ENCODE measurements at regions not wholly inside any gene's neighbourhood (a gene's known extent, or its start where the extent isn't known, plus 50 kb on each side); places are given as distances from the start of the nearest gene placed in this dataset.

DNA sequence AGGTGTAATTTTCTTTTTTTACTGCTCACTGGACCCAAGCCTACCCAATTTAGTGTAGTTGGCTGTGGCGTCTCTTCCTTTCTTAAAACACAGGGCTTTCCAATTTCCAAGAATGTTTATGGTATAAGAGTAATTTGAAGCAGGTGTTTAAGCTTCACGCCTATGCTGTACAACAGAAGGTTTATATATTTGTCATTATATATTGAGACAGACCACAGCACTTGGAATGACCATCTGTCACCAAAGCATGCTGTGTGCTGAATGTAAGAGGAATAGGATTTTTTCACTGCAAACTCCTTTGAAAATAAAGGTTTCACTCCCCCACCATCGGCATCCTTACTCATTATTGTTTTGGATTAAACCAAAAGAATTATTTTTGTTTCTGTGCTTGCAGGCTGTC is 325.7 kb downstream of the OTOL1 start:
- H3K9me3 Mint-ChIP-seq, result no peaks in the 10 kb centered on the region
- no peak overlapping the region for H3K27ac Mint-ChIP-seq
- DNase-seq, result no peak
- H3K27me3 Mint-ChIP-seq, result no peaks in the 10 kb centered on the region
- ChIA-PET CTCF (no interaction called here), POLR2A (no interaction called here)
- no peak overlapping the region for H3K4me3 Mint-ChIP-seq
- no peaks in the 10 kb centered on the region for H3K36me3 Mint-ChIP-seq (ENCODE audit: low read depth)
- H3K4me1 Mint-ChIP-seq, result no peaks in the 10 kb centered on the region

DNA sequence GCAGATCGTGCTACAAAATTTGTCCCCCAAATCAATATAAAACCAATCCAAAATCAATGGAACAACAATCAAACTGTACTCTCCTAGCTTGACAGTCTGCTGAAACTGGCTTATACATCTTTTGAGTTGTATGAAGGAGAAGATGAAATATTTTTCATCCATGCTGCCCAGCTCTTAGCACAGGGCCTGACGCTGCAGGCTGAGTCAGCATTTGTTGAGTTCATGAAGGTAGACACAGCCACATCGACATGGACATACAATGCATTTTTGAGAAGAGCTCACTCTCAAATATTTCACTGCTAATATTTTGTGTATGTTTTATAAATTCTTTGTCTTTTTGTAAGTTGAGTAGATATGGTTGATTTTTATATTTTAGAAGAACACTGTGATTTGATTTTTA is 327.3 kb downstream of the OTOL1 start:
- no peaks in the 10 kb centered on the region for H3K9me3 Mint-ChIP-seq
- no peak for DNase-seq
- no peaks in the 10 kb centered on the region for H3K27me3 Mint-ChIP-seq
- no peak overlapping the region for H3K27ac Mint-ChIP-seq
- H3K4me1 Mint-ChIP-seq, result no peaks in the 10 kb centered on the region
- H3K4me3 Mint-ChIP-seq, result no peak overlapping the region
- ChIA-PET POLR2A (no interaction called here), CTCF (no interaction called here)
- no peaks in the 10 kb centered on the region for H3K36me3 Mint-ChIP-seq (ENCODE audit: low read depth)

DNA sequence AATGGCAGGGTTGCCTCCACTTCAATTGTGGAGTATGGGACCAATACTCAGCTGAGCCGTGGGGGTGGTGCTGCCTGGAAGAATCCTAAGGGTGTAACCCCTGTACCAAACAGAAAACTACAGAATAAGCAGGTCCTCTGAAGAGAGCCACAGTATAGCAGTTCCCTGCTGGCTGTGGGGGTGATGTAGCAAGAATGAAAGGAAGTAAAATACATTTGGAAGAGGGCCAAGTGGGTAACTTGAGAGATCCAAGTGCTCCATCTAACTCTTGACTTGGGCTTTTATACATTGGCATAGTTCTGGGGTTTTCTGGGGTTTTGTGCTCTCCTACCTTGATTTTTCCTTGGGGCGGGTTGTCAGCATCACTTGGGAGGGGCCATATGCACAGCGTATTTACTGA is 341.4 kb downstream of the OTOL1 start:
- POLR2A ChIA-PET, result interaction anchor here (0.6 kb wide), 1 partner anchor 798 kb away, joined by 3 read pairs; no protein-coding TSS in a partner anchor
- H3K4me1 Mint-ChIP-seq, result no peaks in the 10 kb centered on the region
- no peaks in the 10 kb centered on the region for H3K36me3 Mint-ChIP-seq (ENCODE audit: low read depth)
- CTCF ChIA-PET, result no interaction called here
- H3K4me3 Mint-ChIP-seq, result no peak overlapping the region
- DNase-seq, result no peak
- peaks cover 3% of the 10 kb centered on the region for H3K9me3 Mint-ChIP-seq
- H3K27ac Mint-ChIP-seq, result no peak overlapping the region
- H3K27me3 Mint-ChIP-seq, result no peaks in the 10 kb centered on the region

DNA sequence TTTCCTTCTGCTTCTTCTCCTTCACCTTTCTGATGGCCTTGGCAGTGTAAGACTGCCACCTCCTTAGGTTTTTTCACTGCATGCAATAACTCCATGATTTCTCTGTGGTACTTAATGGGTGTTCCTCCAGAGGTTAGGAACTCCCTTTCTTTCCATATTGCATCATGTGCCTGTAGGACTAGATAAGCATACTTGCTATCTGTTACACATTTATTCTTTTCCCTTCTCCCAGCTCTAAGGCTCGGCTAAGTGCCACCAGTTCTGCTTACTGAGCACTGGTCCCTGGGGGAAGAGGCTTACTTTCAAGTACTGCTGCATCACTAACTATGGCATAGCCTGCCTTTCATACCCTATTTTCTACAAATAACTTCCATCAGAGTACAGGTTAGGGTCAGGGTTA is 351.8 kb downstream of the OTOL1 start:
- no peaks in the 10 kb centered on the region for H3K9me3 Mint-ChIP-seq
- no peak for DNase-seq
- no peaks in the 10 kb centered on the region for H3K4me1 Mint-ChIP-seq
- H3K36me3 Mint-ChIP-seq (ENCODE audit: low read depth), result no peaks in the 10 kb centered on the region
- no peaks in the 10 kb centered on the region for H3K27me3 Mint-ChIP-seq
- ChIA-PET POLR2A (no interaction called here), CTCF (no interaction called here)
- no peak overlapping the region for H3K4me3 Mint-ChIP-seq
- no peak overlapping the region for H3K27ac Mint-ChIP-seq

DNA sequence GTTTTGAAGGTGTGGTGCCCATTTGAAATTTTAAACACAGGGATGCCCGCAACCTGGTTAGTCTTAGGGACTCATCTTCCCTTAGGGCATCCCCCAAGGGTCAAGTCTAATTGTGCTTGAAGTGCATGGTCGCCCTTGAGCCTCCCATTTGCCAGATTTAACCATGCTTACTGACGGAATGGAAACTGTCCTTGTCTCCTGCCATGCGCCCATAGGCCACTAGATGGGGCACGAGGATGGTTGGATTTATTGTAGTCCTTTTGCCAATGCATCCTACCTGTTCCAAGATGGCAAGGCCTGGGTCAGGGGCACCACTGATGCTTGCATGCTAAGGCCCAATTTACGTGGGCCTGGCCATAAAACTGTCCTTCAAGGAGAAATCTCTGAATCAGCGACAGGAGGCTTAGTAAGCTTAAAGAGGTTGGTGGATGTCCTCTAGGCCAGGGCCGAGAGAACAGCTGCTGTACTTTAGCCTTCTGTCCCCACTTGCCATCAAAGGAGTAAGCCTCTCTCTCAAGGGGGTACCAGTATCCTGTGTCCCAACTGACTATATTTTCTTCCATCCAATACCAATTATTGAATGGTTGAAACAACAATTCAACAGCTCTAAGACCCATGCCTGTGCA is 355.4 kb downstream of the OTOL1 start:
- no peaks in the 10 kb centered on the region for H3K4me1 Mint-ChIP-seq
- no peak overlapping the region for H3K4me3 Mint-ChIP-seq
- H3K36me3 Mint-ChIP-seq (ENCODE audit: low read depth), result no peaks in the 10 kb centered on the region
- no peak overlapping the region for H3K27ac Mint-ChIP-seq
- H3K9me3 Mint-ChIP-seq, result no peaks in the 10 kb centered on the region
- ChIA-PET CTCF (no interaction called here), POLR2A (no interaction called here)
- DNase-seq, result peak; percentile 43
- no peaks in the 10 kb centered on the region for H3K27me3 Mint-ChIP-seq

DNA sequence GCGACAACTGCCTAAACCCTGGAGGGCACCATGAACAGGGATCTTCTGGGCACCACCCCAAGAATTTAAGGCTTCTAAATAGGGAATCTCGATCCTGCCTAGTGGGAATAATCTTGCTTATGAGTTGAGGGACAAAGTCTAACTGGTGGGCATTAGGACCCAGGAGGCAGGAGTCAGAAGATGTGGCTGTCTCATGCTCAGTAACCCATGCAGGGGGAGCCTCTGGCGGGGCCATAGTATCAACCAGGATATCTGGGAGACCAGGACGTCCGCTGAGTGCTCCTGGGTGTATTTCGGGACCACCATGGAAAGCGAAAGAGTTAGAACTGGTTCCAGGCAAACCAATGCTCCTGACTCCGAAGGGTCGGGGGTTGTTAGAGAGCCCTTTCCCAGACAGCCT is 356.1 kb downstream of the OTOL1 start:
- Mint-ChIP-seq H3K9me3 (no peaks in the 10 kb centered on the region), H3K36me3 (ENCODE audit: low read depth) (no peaks in the 10 kb centered on the region), H3K27me3 (no peaks in the 10 kb centered on the region), H3K27ac (no peak overlapping the region), H3K4me1 (no peaks in the 10 kb centered on the region), H3K4me3 (no peak overlapping the region)
- ChIA-PET CTCF (no interaction called here), POLR2A (no interaction called here)
- DNase-seq, result no peak

DNA sequence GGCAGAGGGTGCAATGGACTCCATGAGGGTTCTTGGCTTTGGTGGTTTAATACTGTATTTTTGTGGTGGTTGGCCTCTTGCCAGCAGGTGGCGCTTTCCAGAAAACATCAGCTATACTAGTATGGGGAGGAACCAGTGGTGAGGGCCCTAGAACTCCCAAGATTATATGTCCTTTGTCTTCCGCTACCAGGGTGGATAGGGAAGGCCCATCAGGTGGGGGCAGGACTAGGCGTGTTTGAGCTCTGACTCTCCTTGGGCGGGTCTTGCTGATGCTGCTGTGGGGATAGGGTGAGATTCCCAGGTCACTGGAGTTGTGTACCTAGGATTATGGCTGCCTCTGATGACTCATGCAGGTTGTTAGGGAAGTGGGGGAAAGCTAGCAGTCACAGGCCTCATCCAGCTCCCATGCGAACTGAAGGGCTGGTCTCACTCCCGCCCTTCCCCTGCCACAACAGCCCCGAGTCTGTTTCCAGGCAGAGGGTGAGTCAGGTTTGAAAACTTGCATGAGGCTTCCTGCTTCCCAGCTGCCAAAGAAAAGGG is 357.7 kb downstream of the OTOL1 start:
- CTCF ChIA-PET, result no interaction called here
- Mint-ChIP-seq H3K4me1 (no peaks in the 10 kb centered on the region), H3K9me3 (no peaks in the 10 kb centered on the region), H3K27me3 (no peaks in the 10 kb centered on the region), H3K4me3 (no peak overlapping the region), H3K27ac (no peak overlapping the region), H3K36me3 (ENCODE audit: low read depth) (no peaks in the 10 kb centered on the region)
- peak; percentile 16 for DNase-seq
- POLR2A ChIA-PET, result no interaction called here

DNA sequence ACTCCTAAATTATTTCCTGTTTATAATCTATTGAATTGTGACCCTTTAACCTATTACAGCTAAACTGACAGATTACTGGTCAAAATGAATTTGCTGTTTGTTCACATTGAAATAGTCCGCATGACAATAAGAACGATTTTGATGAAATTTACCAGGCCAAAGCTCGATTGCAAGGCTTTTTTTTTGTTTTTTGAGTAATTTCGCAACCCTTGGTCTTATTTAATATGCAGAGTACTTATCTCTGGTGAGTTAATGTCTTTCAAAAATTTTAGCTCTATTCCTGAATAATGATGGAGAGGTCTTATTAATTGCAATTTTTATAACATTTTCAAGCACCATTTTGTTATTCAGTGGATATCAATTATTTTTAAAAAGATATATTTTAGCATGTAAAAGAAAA is 362.4 kb downstream of the OTOL1 start:
- H3K4me3 Mint-ChIP-seq, result no peak overlapping the region
- H3K27me3 Mint-ChIP-seq, result no peaks in the 10 kb centered on the region
- no peaks in the 10 kb centered on the region for H3K36me3 Mint-ChIP-seq (ENCODE audit: low read depth)
- POLR2A ChIA-PET, result no interaction called here
- H3K9me3 Mint-ChIP-seq, result no peaks in the 10 kb centered on the region
- H3K27ac Mint-ChIP-seq, result no peak overlapping the region
- DNase-seq, result no peak
- H3K4me1 Mint-ChIP-seq, result no peaks in the 10 kb centered on the region
- CTCF ChIA-PET, result no interaction called here

DNA sequence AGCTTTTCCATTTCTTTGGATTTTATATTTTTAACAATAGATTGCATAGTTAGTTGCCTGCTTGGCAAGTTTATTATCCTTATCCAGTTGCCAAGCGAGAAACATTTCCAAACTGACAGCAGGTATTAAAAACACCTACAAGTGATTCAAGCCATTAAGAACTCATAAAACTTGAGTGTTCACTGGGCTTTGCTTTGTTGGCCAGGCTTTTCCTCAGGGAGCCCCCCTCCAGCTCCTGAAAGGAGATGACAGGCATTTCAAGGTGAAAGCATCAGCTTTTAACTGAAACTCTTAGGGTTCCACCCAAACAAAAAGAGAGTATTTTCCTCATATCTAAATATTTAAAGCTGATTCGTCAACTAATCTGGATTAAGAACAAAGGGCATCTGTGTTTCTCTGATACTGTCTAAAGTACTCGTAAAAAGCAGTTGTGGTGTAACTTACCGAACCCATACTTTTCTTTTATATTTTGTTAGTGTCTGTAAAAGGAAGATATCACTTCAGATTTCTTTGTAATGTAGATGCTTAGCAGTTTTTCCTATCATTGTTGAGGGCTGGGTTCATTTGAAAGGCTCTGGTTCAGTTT is 363.4 kb downstream of the OTOL1 start:
- ChIA-PET CTCF (no interaction called here), POLR2A (no interaction called here)
- no peak for DNase-seq
- Mint-ChIP-seq H3K4me3 (no peak overlapping the region), H3K27me3 (no peaks in the 10 kb centered on the region), H3K36me3 (ENCODE audit: low read depth) (no peaks in the 10 kb centered on the region), H3K9me3 (no peaks in the 10 kb centered on the region), H3K27ac (no peak overlapping the region), H3K4me1 (no peaks in the 10 kb centered on the region)

DNA sequence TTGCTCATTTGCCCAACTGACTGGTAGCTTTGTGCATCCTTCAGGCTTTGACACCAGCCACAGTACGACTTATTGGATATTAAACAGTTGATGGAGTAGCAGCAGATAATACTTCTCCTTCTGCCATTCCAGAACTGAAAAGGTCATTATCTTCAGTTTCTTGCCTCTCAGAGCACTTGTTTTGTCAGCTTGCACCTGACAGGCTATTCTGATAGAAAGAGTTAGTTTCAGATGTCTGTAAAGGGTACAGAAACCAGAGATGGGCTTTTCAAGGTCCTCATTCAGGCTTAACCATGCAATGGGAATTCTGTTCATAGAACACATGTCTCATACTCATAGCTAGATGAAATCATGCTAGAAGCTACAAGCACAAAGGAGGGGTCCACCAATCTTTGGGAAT is 367.2 kb downstream of the OTOL1 start:
- Mint-ChIP-seq H3K36me3 (ENCODE audit: low read depth) (no peaks in the 10 kb centered on the region), H3K27me3 (no peaks in the 10 kb centered on the region), H3K27ac (no peak overlapping the region), H3K4me1 (no peaks in the 10 kb centered on the region), H3K4me3 (no peak overlapping the region), H3K9me3 (no peaks in the 10 kb centered on the region)
- POLR2A ChIA-PET, result no interaction called here
- DNase-seq, result no peak
- CTCF ChIA-PET, result no interaction called here

DNA sequence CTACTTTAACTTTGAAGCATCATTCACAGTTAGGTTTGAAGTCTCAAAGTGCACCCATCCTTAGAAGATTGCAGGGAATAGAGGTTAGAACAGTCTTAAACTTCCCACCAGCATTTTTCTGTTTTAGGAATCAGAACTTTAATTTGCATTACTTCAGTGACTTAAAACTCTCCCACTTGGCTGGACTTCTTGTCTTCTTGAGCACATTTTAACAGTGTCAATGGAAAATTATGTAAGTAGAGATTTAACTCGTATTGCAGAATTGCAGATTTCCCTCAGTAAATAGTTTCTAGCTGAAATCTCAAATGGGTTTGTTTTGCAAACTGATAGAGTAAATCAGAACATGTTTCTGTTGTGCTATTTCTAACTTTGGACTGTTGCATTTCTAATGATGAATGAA is 369.6 kb downstream of the OTOL1 start:
- no peak overlapping the region for H3K4me3 Mint-ChIP-seq
- POLR2A ChIA-PET, result no interaction called here
- no peaks in the 10 kb centered on the region for H3K27me3 Mint-ChIP-seq
- H3K27ac Mint-ChIP-seq, result no peak overlapping the region
- CTCF ChIA-PET, result no interaction called here
- no peaks in the 10 kb centered on the region for H3K4me1 Mint-ChIP-seq
- no peaks in the 10 kb centered on the region for H3K36me3 Mint-ChIP-seq (ENCODE audit: low read depth)
- DNase-seq, result no peak
- no peaks in the 10 kb centered on the region for H3K9me3 Mint-ChIP-seq

DNA sequence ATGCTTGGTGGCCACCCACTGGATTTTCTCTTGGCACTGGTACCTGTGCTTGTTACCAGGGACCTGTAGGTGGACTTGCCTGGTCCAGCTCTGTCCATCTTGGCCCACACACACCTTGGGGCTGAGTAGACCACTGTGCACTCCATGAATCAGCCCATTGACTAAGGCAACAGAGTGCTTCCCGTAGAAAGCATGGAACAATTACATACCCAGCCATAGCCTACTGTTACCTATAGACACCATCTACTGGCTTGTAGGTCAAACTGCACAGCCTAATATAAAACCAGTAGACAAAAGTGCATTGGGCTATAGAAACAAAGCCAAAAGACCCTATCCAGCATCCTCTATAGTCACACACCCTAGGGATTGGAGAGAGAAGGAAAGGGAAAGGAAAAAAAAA is 378.9 kb downstream of the OTOL1 start:
- CTCF ChIA-PET, result no interaction called here
- Mint-ChIP-seq H3K4me3 (no peak overlapping the region), H3K9me3 (no peaks in the 10 kb centered on the region), H3K27me3 (no peaks in the 10 kb centered on the region), H3K4me1 (no peaks in the 10 kb centered on the region), H3K36me3 (ENCODE audit: low read depth) (no peaks in the 10 kb centered on the region), H3K27ac (no peak overlapping the region)
- DNase-seq, result no peak
- POLR2A ChIA-PET, result no interaction called here

DNA sequence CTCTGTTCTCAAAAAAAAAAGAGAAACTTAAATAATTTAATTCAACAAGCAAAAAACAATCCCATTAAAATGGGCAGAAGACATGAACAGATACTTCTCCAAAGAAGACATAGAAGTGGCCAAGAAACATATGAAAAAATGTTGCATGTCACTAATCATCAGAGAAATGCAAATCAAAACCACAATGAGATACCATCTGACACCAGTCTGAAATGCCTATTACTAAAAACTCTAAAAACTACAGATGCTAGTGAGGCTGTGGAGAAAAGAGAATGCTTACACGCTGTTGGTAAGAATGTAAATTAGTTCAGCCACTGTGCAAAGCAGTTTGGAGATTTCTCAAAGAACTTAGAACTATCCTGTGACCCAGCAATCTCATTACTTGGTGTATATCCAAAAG is 382.9 kb downstream of the OTOL1 start:
- no peaks in the 10 kb centered on the region for H3K36me3 Mint-ChIP-seq (ENCODE audit: low read depth)
- ChIA-PET POLR2A (no interaction called here), CTCF (no interaction called here)
- H3K4me3 Mint-ChIP-seq, result no peak overlapping the region
- no peak for DNase-seq
- no peaks in the 10 kb centered on the region for H3K4me1 Mint-ChIP-seq
- no peaks in the 10 kb centered on the region for H3K27me3 Mint-ChIP-seq
- H3K27ac Mint-ChIP-seq, result no peak overlapping the region
- H3K9me3 Mint-ChIP-seq, result peaks cover 6% of the 10 kb centered on the region

DNA sequence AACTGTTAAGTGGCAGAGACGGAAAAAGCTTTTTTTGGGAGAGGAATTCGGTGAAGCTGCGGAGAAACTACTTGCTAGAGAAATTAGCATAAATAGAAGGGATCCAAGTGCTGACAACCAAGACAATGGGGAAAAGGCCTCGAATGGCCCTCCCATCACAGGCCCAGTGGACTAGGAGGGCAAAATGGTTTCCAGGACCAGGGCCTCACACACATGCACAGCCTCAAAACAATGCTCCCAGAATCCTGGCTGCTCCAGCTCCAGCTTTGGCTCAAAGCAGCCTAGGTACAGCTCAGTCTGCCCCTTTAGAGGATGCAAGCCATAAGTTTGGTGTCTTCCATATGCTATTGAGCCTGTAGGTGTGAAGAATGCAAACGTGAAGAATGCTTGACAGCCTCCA is 388.2 kb downstream of the OTOL1 start:
- Mint-ChIP-seq H3K4me1 (no peaks in the 10 kb centered on the region), H3K27ac (no peak overlapping the region), H3K4me3 (no peak overlapping the region), H3K36me3 (ENCODE audit: low read depth) (no peaks in the 10 kb centered on the region), H3K27me3 (no peaks in the 10 kb centered on the region), H3K9me3 (peaks cover 11% of the 10 kb centered on the region)
- CTCF ChIA-PET, result interaction anchor here (1.3 kb wide), 1 partner anchor 10 kb away, joined by 3 read pairs; no protein-coding TSS in a partner anchor
- POLR2A ChIA-PET, result no interaction called here
- DNase-seq, result no peak

Measured in activated CD4-positive, alpha-beta T cell treated with anti-CD3 and anti-CD28 coated beads, Interleukin-2, amount 10 ng/mL, durations not matched to agents 7 days and 5 days (primary cell).